IMR-90 (cell line): ENCODE measurements at regions not wholly inside any gene's neighbourhood (a gene's known extent, or its start where the extent isn't known, plus 50 kb on each side); places are given as distances from the start of the nearest gene placed in this dataset.

Experiments used
- ATAC-seq: fragments of 200-7000 bp; cut with Tn5 transposase; 2 replicates; pipeline ENCODE4 v1.9.1; 2020; ENCODE audit warnings: low read depth, mild to moderate bottlenecking, moderate library complexity
- BruUV-seq: library from RNA; stranded (reverse); fragments of 400-500 nt; replicated peaks from 2 replicates; lab custom pipeline; 2021; lab: Mats Ljungman, UMichigan
- CTCF ChIA-PET: fragments of 300-600 bp; formaldehyde crosslinking; extraction: SDS; loops from one replicate; lab custom pipeline; 2021; ENCODE audit warnings: antibody characterized with exemption; lab: Yijun Ruan, JAX
- POLR2A ChIA-PET: fragments of 300-600 bp; sonication (Branson Sonifier 250); formaldehyde crosslinking; loops from one replicate; lab custom pipeline; 2022; ENCODE audit warnings: antibody characterized with exemption; ENCODE audit not compliant: unreplicated experiment; lab: Charles Lee
- DNase-seq: peaks from one replicate; pipeline ENCODE4 v3.0.0; 2013
- H2AFZ ChIP-seq: replicated peaks from 2 replicates; pipeline ENCODE3; 2013; ENCODE audit warnings: low read length, mild to moderate bottlenecking; ENCODE audit not compliant: poor library complexity
- H2AK5ac ChIP-seq: 2 replicates; pipeline ENCODE4 v1.6.1; 2013; ENCODE audit warnings: low read depth, low read length, inconsistent platforms
- H2AK9ac ChIP-seq: replicated peaks from 2 replicates; pipeline ENCODE3; 2013; ENCODE audit warnings: mild to moderate bottlenecking, low read depth, low read length, moderate library complexity; ENCODE audit not compliant: poor library complexity
- H2BK120ac ChIP-seq: 2 replicates; pipeline ENCODE4 v1.6.1; 2013; ENCODE audit warnings: low read depth, low read length, inconsistent platforms
- H2BK15ac ChIP-seq: 3 replicates; pipeline ENCODE4 v1.6.1; 2013; ENCODE audit warnings: low read depth, low read length, inconsistent platforms
- H2BK20ac ChIP-seq: 2 replicates; pipeline ENCODE4 v1.6.1; 2013; ENCODE audit warnings: low read depth, mild to moderate bottlenecking, inconsistent platforms, low read length, moderate library complexity
- H2BK5ac ChIP-seq: 2 replicates; pipeline ENCODE4 v1.6.1; 2013; ENCODE audit warnings: mild to moderate bottlenecking, low read depth, low read length, inconsistent platforms; ENCODE audit not compliant: poor library complexity, severe bottlenecking
- H3K14ac ChIP-seq: replicated peaks from 2 replicates; pipeline ENCODE4 v1.6.1; 2013; ENCODE audit warnings: low read depth, low read length, inconsistent platforms
- H3K18ac ChIP-seq: 2 replicates; pipeline ENCODE4 v1.6.1; 2013; ENCODE audit warnings: low read depth, low read length, control low read depth
- H3K23ac ChIP-seq: 2 replicates; pipeline ENCODE4 v1.6.1; 2013; ENCODE audit warnings: low read depth, low read length, inconsistent platforms
- H3K27ac ChIP-seq: 2 replicates; pipeline ENCODE4 v1.5.1; 2013; ENCODE audit warnings: mild to moderate bottlenecking, control low read depth, low read length; ENCODE audit not compliant: insufficient read depth
- H3K27me3 ChIP-seq: 2 replicates; pipeline ENCODE4 v1.6.1; 2013; ENCODE audit warnings: low read length; ENCODE audit not compliant: control insufficient read depth, insufficient read depth
- H3K36me3 ChIP-seq: 2 replicates; pipeline ENCODE4 v1.6.1; 2013; ENCODE audit warnings: low read length, mixed read lengths; ENCODE audit not compliant: control insufficient read depth, insufficient read depth
- H3K4ac ChIP-seq: 2 replicates; pipeline ENCODE4 v1.6.1; 2013; ENCODE audit warnings: low read depth, low read length, inconsistent platforms
- H3K4me1 ChIP-seq: 2 replicates; pipeline ENCODE4 v1.6.1; 2013; ENCODE audit warnings: low read length, mixed read lengths; ENCODE audit not compliant: control insufficient read depth, insufficient read depth
- H3K4me2 ChIP-seq: 2 replicates; pipeline ENCODE4 v1.6.1; 2013; ENCODE audit warnings: low read depth, mild to moderate bottlenecking, control low read depth, low read length, moderate library complexity
- H3K4me3 ChIP-seq: 2 replicates; pipeline ENCODE4 v1.5.1; 2013; ENCODE audit warnings: low read depth, mild to moderate bottlenecking, control low read depth, low read length, moderate library complexity; ENCODE audit not compliant: insufficient read depth
- H3K56ac ChIP-seq: 2 replicates; pipeline ENCODE4 v1.6.1; 2013; ENCODE audit warnings: low read length, inconsistent platforms; ENCODE audit not compliant: insufficient read depth; ENCODE audit errors: extremely low read depth
- H3K79me1 ChIP-seq, 2 experiments: 2 replicates each; pipeline ENCODE4 v1.6.1; 2013; ENCODE audit warnings: low read length in 2 of 2, inconsistent platforms in 1 of 2, low read depth in 1 of 2
- H3K9ac ChIP-seq: 2 replicates; pipeline ENCODE4 v1.6.1; 2013; ENCODE audit warnings: low read depth, low read length, control low read depth
- H3K9me1 ChIP-seq: 2 replicates; pipeline ENCODE4 v1.6.1; 2013; ENCODE audit warnings: low read length, inconsistent platforms; ENCODE audit not compliant: insufficient read depth
- H3K9me3 ChIP-seq: 2 replicates; pipeline ENCODE4 v1.6.1; 2013; ENCODE audit warnings: low read length; ENCODE audit not compliant: control insufficient read depth, insufficient read depth
- H4K20me1 ChIP-seq: 2 replicates; pipeline ENCODE4 v1.6.1; 2013; ENCODE audit warnings: low read length, inconsistent platforms; ENCODE audit not compliant: insufficient read depth
- H4K5ac ChIP-seq: 2 replicates; pipeline ENCODE4 v1.6.1; 2013; ENCODE audit warnings: mild to moderate bottlenecking, low read depth, low read length, control low read depth
- H4K8ac ChIP-seq, 2 experiments: 2 replicates each; pipeline ENCODE4 v1.6.1; 2013; ENCODE audit warnings: low read depth in 2 of 2, low read length in 2 of 2, control low read depth in 1 of 2, inconsistent platforms in 1 of 2
- H4K91ac ChIP-seq: 2 replicates; pipeline ENCODE4 v1.6.1; 2013; ENCODE audit warnings: low read depth, low read length, inconsistent platforms; ENCODE audit not compliant: insufficient read depth
- MAFK ChIP-seq: IDR thresholded peaks from 2 replicates; pipeline ENCODE4 v1.6.1; 2012; ENCODE audit warnings: low read depth, low read length, improper control_type of control experiment
- WGBS, 2 experiments: methylation state at CpG; one replicate each; pipeline versions ENCODE4 v1.1.5 to v1.1.7; 2013; ENCODE audit warnings: missing lambda C conversion rate in 2 of 2; ENCODE audit not compliant: insufficient read length in 1 of 2; ENCODE audit errors: extremely low coverage in 2 of 2; 5-methylcytosine and 5-hydroxymethylcytosine counted together
- dilution Hi-C: fragments of 300-500 bp; cut with HindIII; formaldehyde crosslinking; loops from one replicate; pipeline ENCODE4 v1.14.3; 2018; ENCODE audit warnings: low sequenced_read_pairs; ENCODE audit not compliant: unreplicated experiment
- in situ Hi-C: fragments of 300-500 bp; cut with MboI; formaldehyde crosslinking; loops from 3 replicates; pipeline ENCODE4 v1.14.3; 2019; ENCODE audit warnings: low sequenced_read_pairs, inconsistent platforms, mixed read lengths
- intact Hi-C: fragments of 100-400 bp; cut with micrococcal nuclease; formaldehyde crosslinking; loops from 2 replicates; pipeline ENCODE4 v1.10.0; 2022

- Histone ChIP-seq H3K27me3 (peaks cover 5% of the 10 kb centered on the region), H3K27ac (no peak overlapping the region), H4K20me1 (no peaks in the 10 kb centered on the region), H3K9me1 (no peaks in the 10 kb centered on the region), H2AFZ (no peak overlapping the region), H2BK20ac (no peak overlapping the region), H2AK9ac (no peak overlapping the region), H3K4me3 (no peak overlapping the region), H4K91ac (no peak overlapping the region), H2BK120ac (no peak overlapping the region), H3K4me2 (no peak overlapping the region), H4K5ac (no peak overlapping the region), H3K9ac (no peak overlapping the region), H3K9me3 (no peaks in the 10 kb centered on the region), H3K18ac (no peak overlapping the region), H3K14ac (no peak overlapping the region), H3K36me3 (no peaks in the 10 kb centered on the region), H3K23ac (no peak overlapping the region), H2BK15ac (no peak overlapping the region), H3K4me1 (no peaks in the 10 kb centered on the region), H3K4ac (no peak overlapping the region), H2BK5ac (no peak overlapping the region), H3K79me1 (no peaks in the 10 kb centered on the region), H2AK5ac (no peak overlapping the region), H4K8ac (no peak overlapping the region), H3K56ac (no peak overlapping the region)
- in situ Hi-C loops (no loop called here), intact Hi-C loops (no loop called here), dilution Hi-C loops (no loop called here)
- ATAC-seq, result no peak
- no peak for DNase-seq
- no TSS peak for BruUV-seq
- POLR2A ChIA-PET, result no interaction called here
- WGBS, 2 experiments, result no CpG with 5 or more reads among the region's 9 CpGs
- CTCF ChIA-PET, result interaction anchor here (0.8 kb wide), 1 partner anchor 107 kb away, joined by 5 read pairs; no protein-coding TSS in a partner anchor
- no peak for TF ChIP-seq MAFK
These were observed 119.1 kb downstream of the DNAAF6 start for GRCh38 chrX:107325467-107325866.
